ENCODE measurements at regions not wholly inside any gene's neighbourhood (a gene's known extent, or its start where the extent isn't known, plus 50 kb on each side); places are given as distances from the start of the nearest gene placed in this dataset.

- TF ChIP-seq POLR2A (IDR thresholded peaks at IDR 0.05) (no peak), CTCF (IDR thresholded peaks at IDR 0.05) (no peak)
These were observed 608.6 kb downstream of the GATA3 start for GRCh38 chr10:8663131-8663530.

Measured in esophagus squamous epithelium (tissue), 4 donors.